Kidney glomerular epithelial cell (primary cell): ENCODE measurements at regions not wholly inside any gene's neighbourhood (a gene's known extent, or its start where the extent isn't known, plus 50 kb on each side); places are given as distances from the start of the nearest gene placed in this dataset.

Source experiments
- DNase-seq: peaks from one replicate; lab custom pipeline; 2025; lab: John Stamatoyannopoulos, UW

DNA sequence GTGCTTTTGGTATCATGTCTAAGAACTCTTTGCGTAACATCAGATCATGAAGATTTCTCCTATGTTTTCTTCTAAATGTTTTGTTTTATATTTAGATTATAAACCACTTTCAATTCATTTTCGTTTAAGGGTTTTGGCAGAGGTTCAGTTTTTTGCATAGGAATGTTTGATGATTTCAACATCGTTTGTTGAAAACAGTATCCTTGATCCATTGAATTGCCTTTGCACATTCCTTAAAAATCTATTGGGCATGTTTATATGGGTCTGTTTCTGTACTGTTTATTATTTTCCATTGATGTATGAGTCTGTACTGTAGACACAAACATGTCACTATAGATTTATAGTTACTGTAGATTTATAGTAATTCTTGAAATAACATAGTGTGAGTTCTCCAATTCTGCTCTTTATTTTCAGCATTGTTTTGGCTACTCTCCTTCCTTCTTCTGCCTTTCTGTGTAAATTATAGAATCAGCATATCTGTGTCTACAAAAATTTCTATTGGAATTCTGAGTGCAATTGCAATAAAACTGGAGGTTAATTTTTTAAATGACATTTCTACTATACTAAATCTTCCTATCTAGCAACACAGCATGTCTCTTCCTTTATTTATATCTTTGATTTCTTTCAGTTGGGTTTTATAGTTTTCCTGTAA is 374.0 kb downstream of the SV2B start:
- no peak for DNase-seq

DNA sequence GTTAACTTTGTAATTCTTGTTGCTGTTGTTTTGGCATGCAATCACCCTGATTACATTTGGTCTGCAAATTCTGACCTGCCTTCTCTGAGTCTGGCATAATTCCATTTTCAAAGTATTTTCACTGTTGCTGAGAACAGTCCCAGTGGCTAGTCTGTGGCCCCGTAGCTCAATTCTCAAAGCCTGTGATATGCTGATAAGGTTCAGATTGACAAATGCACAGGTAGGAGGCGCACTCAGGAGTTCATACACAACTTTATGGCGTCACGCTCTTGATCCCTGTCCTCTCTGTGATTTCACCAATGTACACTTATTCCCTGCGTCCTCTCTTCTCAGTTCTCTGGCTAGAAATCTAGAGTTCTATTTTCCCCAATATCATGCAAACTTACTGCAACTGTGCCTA is 376.6 kb upstream of the SLCO3A1 start:
- no peak for DNase-seq

DNA sequence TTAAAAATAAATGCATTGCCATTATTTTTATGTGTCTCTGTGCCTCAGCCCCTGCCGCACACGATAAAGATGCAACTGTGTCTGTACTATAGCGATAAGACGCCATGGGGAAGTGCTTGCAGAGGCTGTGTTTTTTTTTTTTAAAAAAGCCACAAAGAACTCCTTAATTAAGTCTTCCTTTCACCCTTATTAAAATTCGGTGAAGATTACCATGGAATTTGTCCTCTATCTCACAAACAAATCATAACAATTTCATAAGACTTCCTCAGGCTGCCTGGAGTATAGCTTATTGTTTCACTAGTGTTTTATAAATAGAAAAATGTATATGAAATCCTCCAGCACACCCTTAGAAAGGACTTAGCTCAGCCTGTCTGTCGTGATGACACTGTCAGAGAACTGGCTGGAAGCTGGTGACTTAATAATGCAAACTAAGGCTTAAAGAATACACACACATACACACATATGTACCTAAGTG is 374.8 kb upstream of the SLCO3A1 start:
- no peak for DNase-seq

DNA sequence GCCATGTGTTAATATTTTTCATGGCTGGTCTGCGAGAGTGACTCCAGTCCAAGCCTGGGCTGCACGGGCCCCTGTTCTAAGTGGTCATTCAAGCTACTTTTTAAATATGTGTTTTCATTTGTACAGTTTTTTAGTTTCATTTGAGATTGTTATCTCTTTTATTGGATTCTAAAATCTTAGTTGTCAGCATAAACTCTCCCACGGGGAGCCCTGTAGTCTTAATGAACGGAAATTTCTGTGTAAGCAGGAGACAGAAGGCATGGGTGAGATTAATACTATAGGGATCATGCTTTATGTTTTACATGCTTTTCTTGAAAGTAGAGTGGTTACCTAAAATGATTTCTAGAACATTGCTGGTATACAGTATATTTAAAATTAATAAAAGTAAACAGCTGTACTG is 373.1 kb upstream of the SLCO3A1 start:
- DNase-seq: no peak

DNA sequence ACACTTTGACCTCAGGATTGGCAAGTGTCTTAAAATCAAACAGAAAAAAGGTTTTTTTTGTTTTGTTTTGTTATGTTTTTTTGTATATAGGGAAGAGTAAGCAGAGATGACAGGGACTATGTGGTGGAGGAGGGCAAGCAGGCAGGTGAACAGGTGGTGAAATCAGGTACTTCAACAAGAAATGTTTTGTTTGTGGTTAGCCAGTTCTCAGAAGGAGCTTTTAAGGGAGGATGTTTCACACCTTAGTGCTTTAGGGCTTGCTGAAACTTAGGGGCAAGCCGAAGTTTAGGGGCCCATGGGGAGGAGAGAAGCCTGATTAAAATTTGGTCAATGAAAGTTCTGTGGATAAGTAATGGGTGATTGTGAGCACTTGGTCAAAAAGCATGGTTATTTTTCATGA is 370.7 kb upstream of the SLCO3A1 start:
- DNase-seq: no peak

DNA sequence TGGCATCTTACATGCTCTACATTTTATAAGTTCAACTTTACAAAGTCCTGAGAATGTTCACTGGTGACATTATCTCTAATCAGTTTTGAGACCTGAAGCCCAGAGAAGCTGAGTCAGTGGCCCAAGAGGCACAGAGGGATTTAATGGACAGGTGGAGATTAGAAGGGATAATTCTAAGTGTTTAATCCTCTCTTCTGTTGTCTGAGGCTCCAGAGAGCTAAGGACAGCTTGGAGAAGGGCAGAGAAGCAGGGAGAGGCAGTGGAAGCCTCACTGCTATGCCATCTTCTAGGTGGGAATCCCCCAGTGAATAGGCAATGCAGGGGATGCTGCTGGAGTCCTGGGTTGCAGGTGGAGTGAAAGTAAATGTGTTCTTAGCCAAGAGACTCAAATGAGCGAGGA is 369.4 kb upstream of the SLCO3A1 start:
- no peak for DNase-seq

DNA sequence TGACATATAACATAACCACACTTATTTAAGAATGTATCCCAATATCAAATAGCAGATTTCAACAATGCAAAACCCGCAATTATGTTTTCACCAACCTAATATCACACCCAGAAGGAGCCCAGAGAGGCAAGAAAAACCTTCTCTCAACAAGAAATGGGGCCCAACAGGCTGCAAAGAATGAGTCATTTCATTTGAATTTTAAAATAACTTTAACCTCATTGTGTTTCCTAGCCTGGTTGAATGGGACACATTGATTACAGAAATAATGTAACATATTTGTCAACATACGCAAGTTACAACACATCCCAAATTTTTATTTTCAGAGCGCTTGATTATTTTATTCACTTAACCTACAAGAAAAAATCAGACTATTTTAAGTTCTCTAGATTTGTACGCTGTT is 365.1 kb upstream of the SLCO3A1 start:
- no peak for DNase-seq

DNA sequence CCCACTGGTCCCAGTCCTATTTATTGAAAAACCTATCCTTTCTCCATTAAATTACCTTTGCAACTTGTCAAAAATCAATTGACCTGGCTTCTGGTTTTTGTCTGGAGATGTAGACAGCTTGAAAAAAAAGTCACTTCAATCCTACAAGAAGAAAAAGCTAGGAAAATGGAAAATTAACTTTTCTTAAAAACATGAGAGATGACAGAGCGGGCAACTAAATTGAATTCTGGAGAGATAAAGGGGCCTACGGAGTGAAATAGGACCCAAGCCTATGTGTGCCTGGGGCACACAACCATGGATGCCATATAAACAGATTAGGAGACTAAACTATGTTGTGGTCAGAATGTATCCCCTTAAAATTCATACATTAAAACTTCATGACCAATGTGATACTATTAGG is 363.3 kb upstream of the SLCO3A1 start:
- DNase-seq: no peak

DNA sequence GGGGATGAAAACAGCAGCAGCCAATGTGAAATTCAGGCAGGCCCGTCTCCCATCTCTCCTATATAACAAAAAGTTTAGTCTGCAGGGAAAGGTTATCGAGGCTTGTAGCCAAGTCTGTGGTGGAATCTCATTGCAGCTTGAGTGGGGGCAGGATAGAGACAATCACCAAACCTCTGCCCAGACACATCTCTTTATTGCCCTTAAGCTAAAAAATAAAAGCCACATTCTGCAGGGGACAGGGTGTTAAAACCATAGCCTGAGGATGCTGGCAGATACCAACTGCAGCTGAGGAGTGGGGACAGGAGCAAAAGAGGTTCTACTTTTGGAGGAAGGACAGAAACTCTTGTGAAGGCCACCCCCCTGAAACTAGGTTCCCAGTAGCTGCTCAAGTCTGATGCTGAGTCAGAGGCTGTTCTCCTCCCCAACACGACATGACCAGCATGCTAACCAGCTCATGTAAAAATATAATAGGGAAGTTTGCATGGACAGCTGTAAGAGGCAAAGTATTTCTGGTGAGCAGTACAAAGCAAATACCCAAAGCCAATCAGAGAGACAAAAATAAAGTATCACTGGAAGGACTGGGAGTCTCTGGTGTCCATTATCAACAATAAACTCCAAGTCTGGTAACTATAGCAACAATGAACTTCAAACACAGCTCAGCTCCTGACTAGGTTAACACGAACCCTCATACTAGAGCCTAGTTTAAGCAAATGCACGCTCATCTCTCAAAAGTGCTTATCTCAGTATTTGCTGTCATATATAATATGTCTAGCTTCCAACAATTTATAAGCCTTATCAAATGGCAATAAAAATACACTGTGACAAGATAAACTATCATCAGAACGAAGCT is 362.2 kb upstream of the SLCO3A1 start:
- DNase-seq: no peak

DNA sequence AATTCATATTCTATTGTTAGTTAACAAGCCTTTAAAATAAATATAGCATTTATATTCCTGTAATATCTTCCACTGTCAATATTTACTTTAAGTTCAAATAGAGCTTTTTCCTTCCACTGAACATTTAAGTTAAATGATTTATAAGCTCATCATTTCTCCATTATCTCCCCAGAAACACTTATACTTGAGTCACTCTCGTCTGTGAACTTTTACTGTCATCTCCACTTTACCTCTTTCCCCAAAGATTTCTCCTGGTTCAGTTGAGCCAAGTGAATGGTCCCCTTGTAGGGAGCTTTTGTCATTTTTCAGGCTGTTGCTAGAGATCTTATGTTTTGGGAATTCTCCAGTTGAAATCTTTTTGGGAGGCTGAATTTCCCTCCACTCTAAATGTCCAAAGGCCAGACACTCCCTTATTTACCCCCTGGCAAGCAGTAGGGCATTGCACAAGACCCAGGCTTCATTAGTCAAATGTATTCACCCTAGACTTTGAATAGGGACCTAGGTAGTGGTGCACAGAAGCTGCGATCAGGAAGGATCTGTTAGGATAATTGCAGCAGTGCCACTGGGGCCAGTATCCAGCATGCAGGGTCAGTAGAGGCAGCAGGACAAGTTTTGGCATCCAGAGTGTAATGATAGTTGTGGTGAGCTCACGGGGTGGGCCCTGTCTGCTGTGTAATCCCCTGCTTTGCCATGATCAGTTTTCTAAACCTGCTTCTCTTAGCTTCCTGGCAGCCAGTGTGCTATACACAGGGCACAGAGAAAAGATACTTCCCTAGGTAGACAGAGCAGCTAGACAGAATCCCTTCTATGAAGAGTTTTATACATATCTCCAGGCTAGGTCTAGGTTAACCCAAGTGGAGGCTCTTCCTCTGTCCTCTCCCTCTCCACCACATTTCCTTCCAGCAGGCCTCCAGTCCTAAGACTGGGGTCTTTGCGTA is 356.5 kb upstream of the SLCO3A1 start:
- DNase-seq: no peak

DNA sequence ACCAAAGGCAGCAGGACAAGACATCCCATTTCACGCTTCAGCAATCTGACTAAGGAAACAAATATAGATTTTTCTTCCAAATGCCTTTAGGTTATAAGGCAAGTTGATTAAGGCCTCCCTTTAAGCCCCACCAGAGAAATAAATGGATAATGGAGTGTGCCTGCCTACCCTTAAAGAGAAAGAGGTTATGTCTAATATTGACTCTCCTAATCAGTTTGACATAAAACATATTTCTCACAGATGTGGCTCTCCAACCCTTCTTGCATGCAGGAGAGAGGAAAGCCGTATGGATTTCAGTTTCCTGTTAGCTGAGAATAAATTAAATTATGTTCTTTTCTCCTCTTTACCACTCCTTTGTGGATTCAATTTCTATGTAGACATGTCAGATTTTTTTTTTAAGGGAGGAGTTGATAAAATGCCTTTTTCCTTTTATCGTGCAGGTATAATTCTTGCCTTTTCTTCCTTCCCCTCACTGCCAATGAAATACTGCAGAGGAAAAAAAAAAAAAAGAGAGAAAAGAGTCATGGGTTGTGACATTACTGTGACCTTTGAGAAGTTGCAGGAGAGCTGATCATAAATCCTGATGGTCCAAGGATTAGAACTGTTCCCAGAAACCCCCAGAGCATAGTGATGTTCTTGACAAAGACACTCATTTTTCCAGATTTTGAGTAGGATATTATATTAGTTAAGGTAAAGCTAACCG is 355.3 kb upstream of the SLCO3A1 start:
- DNase-seq: no peak

DNA sequence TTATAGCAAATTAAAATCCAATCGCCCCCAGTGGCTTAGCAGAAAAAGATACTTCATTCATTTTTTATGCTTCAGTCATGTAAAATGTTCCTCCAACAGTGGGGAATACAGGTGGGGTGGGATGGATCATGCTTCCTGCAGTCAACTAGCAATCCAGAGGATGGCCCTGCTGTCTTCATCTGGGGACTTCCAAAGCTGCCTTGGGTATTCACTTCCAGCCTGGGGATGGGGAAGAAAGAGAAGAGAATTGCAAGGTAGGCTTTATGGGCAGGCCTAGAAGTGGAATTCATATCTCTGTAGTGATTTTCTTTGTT is 354.8 kb upstream of the SLCO3A1 start:
- no peak for DNase-seq

DNA sequence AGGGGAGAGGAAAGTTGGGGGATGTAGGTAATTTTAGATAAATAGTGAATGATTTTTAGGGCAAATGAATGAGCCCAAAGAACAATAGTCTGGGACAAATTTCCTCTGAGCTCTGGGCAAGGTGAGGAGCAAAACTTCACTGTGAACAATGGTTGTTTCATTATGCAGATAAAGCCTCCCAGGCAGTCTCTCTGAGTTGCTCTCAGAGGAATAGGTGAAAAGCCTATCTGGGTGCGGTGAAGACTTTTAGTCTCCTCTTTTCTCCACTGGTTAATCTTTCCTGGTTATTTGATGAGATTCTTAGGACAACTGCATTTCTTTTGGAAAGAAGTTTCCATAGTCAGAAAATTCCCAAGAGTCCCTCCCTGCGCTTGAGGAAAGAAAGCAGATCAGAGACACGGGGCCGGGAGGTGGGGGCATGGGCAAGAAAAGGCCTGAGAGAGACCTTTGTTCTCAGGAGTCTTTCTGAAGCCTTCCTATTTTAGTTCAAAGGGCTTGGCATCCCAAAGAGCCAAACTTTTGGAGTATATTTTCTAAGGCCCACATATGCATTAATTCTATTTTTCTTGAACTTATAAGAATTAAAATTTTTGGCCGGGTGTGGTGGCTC is 353.6 kb upstream of the SLCO3A1 start:
- no peak for DNase-seq

DNA sequence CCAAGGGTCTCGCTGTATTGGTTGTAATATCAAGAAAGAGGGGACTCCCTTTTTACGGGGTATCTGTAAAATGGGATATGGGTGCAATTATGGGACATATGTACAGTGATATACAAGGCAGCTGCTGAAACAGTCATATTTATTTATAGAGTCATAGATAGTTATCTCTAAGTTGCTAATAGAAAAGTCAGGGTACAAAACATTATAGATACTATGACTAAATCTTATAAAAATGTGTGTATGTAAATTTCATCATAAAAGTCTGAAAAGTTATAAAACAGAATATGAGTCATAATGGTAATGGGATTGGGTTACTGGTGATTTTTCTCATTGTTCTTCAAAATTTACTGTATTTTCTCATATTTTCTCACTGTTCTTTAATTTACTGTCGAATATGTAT is 344.9 kb upstream of the SLCO3A1 start:
- DNase-seq: no peak

DNA sequence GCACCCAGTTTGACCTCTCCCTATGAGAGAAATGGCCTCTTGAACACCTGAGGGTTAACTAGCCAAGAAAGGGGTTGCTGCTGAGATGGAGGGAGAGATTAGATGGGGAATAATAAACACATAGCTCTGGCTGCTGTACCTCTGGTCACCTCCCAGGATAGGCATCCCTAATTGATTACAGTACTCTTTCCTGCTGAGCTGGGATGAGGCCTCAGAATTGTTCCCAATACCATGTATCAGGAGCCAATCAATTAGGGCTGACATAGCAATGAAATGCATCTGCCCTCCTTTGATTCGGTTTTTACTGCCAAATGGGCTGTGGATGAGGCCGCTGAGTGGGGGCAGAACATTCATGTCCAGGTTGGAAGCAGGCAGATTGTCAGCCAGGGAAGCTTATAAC is 339.4 kb upstream of the SLCO3A1 start:
- DNase-seq: no peak

DNA sequence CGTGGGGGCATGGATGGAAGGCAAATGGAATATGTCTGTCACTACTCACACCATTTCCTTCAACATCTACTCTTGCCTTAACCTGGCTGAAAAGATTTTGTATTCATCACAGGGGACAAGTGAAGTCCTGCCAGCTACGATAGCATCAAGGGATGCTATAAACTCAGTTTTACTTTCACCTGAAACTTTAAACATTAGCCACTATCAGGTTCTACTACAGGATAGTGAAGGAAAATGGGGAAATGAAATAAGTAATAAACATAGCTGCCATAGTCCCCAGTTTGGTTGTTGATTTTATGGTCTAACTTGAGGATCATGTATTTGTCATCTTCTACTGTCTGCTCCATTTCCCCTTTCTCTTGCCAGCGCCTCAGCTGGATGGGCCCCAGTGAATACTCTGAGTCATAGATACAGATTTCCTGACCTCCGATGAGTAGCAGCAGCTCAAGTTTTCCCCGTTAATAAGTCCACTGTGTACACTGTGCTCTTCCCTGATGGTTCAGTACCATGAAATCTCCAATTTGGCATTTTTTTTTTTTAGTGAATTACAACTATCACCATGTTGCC is 338.2 kb upstream of the SLCO3A1 start:
- DNase-seq: peak; percentile 63

DNA sequence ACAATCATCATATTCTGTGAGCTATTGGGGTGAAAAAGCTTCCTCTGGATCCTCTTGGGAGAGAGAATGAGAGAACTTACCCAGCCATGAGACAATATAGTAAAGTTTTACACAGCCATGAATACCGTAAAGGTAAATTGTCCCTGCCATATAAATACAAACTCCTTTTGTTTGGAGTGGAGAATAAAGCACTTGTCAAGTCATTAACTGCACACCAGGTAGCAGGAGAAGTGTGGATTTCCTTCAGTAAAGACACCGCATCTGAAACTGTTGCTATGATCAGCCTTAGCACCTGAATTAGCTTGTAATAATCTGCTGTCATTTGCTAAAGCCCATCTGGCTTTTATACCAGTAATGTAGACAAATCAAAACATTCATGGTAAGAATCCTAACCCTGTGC is 336.6 kb upstream of the SLCO3A1 start:
- no peak for DNase-seq

DNA sequence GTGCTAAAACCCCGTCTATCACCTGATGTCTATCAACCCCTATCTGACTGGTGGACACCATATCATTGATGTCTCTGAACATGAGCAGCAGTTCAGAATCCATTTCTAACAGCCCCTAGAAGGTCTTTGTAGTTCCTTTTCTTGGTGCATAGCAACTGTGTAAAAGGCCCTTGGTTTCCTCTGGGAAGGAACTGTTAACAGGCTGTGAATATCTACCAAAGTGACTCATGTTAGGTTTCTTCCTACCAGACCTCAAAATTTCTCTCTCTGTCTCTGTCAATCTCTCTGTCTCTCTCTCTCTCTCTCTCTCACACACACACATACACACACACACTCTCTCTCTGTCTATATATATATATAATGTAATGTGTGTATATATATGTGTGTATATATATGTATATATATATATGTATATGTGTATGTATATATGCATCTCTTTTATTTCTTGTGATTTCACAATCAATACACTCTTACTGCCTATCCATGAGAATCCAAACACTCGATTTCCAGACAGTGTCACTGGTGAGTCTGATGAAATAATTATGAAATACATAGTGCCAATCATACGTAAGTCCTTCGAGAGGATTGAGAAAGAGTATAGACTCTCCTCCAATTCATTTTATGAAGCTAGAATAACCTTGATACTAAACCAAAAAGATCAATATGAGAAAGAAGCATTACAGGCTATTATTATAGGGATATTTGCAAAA is 335.9 kb upstream of the SLCO3A1 start:
- DNase-seq: peak; percentile 39

DNA sequence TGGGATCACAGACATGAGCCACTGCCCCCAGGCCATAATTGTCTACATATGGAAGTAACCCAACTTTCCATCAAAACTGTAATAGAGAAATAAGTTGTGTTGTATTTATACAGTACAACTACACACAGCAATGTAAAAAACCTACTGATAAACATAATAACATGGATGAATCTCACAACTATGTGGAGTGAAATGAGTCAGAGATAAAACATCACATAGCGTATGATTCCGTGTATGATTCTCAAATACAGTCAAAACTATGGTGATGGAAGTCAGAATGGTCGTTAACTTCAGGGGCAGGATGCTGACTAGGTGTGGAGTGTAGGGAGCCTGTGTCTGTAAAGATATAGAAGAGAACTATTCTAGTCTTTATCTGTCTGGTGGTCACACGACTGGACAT is 332.7 kb upstream of the SLCO3A1 start:
- DNase-seq: no peak

DNA sequence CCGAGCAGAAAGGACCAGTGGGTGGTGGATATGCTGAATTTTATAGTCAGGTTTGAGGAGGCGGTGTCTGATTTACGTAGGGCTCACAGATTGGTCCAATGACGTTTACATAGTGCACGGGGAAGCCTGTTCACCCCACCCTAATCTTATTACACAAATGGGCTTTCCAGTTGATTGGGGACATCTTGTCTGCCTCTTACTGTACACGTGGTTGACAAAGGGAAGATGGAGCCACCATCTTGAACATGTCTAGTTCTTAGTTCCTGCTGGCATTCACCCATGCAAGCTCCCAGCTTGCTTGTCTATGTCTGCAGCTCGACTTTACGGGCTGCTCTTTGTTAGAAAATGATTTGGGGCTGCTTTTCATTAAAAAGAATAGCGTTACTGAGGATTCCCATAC is 332.0 kb upstream of the SLCO3A1 start:
- DNase-seq: no peak

DNA sequence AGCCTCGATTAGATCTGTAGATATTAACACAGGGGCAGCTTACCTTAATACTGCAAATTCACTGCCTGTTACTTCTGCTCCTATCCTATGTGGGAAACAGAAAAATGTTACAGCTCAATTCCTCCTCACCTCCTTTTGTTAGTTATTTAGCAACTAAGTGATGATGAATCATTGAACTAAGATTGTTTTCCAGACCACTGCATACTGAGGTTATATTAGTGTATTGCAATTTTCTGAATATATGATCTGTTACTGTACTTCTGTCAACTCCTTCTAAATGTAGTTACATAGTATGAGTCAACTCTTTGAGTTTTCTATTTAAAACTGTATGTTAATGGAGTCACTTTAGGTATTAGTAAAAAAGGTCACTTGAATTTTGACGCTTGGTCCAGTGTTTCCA is 331.5 kb upstream of the SLCO3A1 start:
- DNase-seq: peak; percentile 83
